ENCODE measurements at regions not wholly inside any gene's neighbourhood (a gene's known extent, or its start where the extent isn't known, plus 50 kb on each side); places are given as distances from the start of the nearest gene placed in this dataset.

DNA sequence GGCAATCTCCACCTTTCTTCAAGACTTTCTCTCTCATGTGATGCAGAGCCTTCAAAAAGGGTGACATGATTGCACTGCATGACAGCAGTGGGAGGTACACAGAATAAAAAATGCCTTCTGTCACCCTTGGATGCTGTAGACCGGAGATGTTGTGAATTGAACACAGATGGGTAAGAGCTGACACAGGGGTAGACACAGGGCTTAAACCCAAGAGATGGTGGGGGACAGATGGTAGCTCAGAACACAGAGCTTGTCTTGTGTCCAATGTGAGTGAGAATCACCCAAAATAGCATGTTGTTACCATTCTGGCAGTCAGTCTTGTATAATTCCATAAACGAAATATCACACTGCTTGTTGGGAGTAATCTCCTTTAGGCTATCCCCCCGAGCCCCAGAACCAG, 69.9 kb downstream of the JRKL start:
- no peak for TF ChIP-seq POLR2A (IDR thresholded peaks at IDR 0.05)
- TF ChIP-seq, protein P1, sequence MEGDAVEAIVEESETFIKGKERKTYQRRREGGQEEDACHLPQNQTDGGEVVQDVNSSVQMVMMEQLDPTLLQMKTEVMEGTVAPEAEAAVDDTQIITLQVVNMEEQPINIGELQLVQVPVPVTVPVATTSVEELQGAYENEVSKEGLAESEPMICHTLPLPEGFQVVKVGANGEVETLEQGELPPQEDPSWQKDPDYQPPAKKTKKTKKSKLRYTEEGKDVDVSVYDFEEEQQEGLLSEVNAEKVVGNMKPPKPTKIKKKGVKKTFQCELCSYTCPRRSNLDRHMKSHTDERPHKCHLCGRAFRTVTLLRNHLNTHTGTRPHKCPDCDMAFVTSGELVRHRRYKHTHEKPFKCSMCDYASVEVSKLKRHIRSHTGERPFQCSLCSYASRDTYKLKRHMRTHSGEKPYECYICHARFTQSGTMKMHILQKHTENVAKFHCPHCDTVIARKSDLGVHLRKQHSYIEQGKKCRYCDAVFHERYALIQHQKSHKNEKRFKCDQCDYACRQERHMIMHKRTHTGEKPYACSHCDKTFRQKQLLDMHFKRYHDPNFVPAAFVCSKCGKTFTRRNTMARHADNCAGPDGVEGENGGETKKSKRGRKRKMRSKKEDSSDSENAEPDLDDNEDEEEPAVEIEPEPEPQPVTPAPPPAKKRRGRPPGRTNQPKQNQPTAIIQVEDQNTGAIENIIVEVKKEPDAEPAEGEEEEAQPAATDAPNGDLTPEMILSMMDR (IDR thresholded peaks at IDR 0.05 in 8 of 11, conservative IDR thresholded peaks at IDR 0.05 in 3 of 11), result no peak
- TF ChIP-seq POLR2AphosphoS5 (IDR thresholded peaks at IDR 0.05), result no peak
